HFF-Myc (cell line): ENCODE measurements at regions not wholly inside any gene's neighbourhood (a gene's known extent, or its start where the extent isn't known, plus 50 kb on each side); places are given as distances from the start of the nearest gene placed in this dataset.

Source experiments
- DNase-seq: peaks from one replicate; pipeline ENCODE4 v3.0.0-alpha.2; 2011; ENCODE audit warnings: low read depth; ENCODE audit errors: extremely low read depth
- H3K4me3 ChIP-seq: replicated peaks from 2 replicates; pipeline ENCODE4 v1.5.1; 2011; ENCODE audit warnings: low read depth, mild to moderate bottlenecking, control low read depth, low read length
- TF ChIP-seq, protein P1 (sequence below): IDR thresholded peaks from 2 replicates; pipeline ENCODE4 v1.5.1; 2012; ENCODE audit warnings: mild to moderate bottlenecking, low read depth, low read length, control low read depth; ENCODE audit errors: missing control alignments

DNA sequence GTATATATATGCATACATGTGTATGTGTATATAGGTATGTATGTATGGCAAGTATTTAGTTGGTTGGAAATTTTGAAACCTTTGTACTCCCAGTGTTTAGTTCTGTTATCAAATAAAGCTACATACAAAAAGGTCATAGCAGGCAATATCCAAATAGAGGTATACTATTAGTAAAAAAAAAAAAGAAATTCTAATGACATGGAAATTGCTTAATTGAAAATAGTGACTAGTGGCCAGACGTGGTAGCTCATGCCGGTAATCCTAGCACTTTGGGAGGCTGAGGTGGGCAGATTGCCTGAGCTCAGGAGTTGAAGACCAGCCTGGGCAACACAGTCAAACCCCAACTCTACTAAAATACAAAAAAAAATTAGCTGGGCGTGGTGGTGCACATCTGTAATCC is 351.6 kb upstream of the NR5A2 start:
- no peak overlapping the region for H3K4me3 ChIP-seq
- DNase-seq, result no peak

DNA sequence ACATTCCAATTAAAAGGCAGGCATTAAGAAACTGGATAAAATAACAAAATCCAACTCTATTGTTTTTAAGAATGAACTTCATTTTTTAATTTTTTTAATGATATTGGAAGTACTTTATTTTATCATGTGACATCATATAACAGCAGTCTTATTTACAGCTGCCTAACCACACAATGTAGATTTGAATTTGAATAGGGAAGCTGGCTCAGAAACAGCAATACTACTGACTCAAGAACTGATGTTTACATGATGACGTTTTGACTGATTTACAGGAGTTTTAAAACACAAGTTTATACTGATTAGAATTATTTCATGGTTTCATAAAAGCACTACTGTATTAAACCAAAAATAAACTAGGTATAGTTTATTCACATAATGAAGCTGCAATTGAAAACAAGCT is 348.7 kb upstream of the NR5A2 start:
- DNase-seq, result no peak
- TF ChIP-seq, protein P1, sequence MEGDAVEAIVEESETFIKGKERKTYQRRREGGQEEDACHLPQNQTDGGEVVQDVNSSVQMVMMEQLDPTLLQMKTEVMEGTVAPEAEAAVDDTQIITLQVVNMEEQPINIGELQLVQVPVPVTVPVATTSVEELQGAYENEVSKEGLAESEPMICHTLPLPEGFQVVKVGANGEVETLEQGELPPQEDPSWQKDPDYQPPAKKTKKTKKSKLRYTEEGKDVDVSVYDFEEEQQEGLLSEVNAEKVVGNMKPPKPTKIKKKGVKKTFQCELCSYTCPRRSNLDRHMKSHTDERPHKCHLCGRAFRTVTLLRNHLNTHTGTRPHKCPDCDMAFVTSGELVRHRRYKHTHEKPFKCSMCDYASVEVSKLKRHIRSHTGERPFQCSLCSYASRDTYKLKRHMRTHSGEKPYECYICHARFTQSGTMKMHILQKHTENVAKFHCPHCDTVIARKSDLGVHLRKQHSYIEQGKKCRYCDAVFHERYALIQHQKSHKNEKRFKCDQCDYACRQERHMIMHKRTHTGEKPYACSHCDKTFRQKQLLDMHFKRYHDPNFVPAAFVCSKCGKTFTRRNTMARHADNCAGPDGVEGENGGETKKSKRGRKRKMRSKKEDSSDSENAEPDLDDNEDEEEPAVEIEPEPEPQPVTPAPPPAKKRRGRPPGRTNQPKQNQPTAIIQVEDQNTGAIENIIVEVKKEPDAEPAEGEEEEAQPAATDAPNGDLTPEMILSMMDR, result no peak
- no peak overlapping the region for H3K4me3 ChIP-seq

More for the DNA sequence above, 351.6 kb upstream of the NR5A2 start:
- TF ChIP-seq, protein P1, result no peak

DNA sequence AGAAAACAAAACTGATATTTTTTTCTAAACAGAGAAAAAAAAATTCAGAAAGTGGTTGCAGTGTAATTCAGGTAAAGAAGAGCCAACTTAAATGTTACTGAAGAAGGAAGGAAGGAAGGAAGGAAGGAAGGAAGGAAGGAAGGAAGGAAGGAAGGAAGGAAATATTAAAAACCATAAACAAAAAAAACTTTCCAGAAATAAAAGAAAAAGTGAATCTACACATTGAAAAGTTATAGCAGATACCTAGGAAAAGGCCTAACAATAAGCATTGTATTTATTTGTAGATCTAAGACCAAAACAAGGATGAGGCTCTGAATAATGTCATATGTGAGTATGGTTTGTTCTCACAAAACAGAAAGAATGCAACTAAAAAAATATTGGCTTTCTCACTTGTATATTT is 345.4 kb upstream of the NR5A2 start:
- TF ChIP-seq, protein P1, result no peak
- DNase-seq, result no peak
- H3K4me3 ChIP-seq, result no peak overlapping the region

DNA sequence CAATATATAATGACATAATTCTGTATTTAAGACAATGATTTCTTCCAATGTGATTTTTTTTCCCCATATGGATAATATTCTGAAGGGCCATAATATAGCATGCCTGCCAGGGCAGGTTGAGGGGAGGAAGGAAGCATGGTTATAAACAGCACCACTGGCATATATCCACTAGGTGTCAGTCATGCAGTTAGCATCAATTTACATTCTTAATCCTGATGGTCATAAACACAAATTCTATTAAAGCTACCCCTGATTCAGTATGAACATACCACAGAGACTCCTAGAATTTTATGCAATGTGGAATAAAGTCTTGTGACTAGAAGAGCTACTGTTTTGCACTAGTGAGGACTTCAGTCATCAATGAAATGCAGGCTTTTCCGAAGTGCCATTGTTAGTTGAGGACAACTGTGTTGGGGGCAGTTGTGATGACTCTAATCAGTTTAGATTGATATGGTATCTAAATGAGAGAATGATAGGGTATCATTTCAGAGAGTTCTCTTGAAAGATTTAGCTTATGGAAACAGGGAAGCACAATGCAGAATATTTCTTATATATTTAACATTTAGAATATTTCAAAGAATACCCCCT is 342.7 kb upstream of the NR5A2 start:
- TF ChIP-seq, protein P1, result peak; percentile 71
- DNase-seq, result peak; percentile 59
- no peak overlapping the region for H3K4me3 ChIP-seq

DNA sequence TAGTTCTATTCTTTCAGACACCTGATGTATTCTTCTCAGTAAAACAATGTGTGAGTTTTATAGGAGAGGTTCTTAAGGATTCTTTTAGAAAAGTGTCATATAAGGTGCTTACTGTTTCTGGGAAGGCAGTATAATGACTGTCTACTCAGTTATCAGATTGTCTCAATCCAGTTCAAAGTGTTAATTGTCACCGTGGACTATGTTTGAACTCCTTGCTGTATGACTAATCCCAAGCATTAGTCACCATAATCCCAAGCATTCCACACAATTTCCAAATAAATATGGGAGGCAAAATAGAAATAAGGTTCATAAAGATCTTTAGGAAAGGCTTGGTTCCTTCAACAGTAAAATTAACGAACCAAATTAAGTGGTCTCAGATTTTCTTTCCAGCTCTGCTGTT is 342.1 kb upstream of the NR5A2 start:
- TF ChIP-seq, protein P1, result no peak
- no peak overlapping the region for H3K4me3 ChIP-seq
- peak; percentile 17 for DNase-seq

DNA sequence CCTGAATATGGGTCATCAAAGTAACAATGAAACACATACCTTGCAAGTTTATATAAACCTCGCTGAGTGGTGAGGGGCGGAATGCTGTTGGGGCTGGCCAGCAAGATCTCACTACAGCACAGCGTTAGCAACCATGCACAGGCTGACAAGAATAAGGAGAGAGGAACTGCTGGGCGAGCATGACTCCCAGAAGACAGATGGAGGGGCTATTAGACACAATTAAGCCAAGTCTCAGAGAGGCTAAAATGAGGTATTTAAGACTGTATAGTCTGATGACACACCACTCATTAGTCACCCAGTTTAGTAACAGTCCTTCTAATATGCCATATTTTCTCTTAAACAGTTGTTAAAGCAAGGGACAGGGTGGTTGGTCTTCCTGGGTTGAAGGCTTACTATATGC is 340.2 kb upstream of the NR5A2 start:
- no peak overlapping the region for H3K4me3 ChIP-seq
- no peak for DNase-seq
- TF ChIP-seq, protein P1, result no peak

DNA sequence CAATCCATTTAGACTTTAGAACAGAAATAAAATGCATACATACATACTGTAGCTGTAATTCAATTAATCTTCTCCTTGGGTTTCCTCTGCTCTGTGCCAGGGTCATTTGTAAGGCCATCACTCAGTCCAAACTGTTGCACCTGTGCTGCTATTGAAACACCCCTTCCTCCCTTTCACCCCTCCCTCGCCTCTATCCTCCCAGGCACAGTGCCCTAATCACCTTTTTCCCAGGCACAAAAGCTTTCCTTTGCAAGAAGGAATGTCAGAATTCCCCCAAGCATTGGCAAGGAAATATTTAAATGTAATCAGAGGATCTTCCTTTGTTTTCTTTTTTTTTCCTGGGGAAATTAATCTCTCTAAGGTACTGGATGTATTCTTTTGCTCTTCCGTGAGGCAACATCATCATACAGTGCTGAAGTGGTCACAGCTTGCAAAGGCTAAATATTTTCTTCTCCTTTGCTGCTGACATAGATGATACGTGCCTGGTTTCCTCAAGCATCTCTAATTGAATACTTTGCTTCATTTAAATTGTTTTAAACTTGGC is 339.3 kb upstream of the NR5A2 start:
- H3K4me3 ChIP-seq, result no peak overlapping the region
- no peak for DNase-seq
- TF ChIP-seq, protein P1, result no peak
